ENCODE measurements at regions not wholly inside any gene's neighbourhood (a gene's known extent, or its start where the extent isn't known, plus 50 kb on each side); places are given as distances from the start of the nearest gene placed in this dataset.

- WGBS, 2 donors, result 91 to 92% methylated on average over 4 of the region's 4 CpGs
- Histone ChIP-seq H3K36me3 (ENCODE audit: control insufficient read depth in 4 of 4, insufficient read depth in 4 of 4, low read length in 4 of 4) (no peaks in the 10 kb centered on the region), H3K4me3 (no peak overlapping the region), H3K9me3 (ENCODE audit: control insufficient read depth in 4 of 4, insufficient read depth in 3 of 4, low read length in 3 of 4) (no peaks in the 10 kb centered on the region), H3K4me1 (ENCODE audit: control insufficient read depth in 5 of 5, insufficient read depth in 5 of 5, low read length in 5 of 5) (peaks cover 0 to 11% (median 2%) of the 10 kb centered on the region in 5 donors), H3K9ac (ENCODE audit: insufficient read depth in 1 of 2, low read length in 2 of 2) (no peak overlapping the region), H3K27ac (ENCODE audit: low read depth in 1 of 2, low read length in 1 of 2) (no peak overlapping the region), H3K27me3 (ENCODE audit: control insufficient read depth in 3 of 3, insufficient read depth in 3 of 3, low read length in 2 of 3) (no peaks in the 10 kb centered on the region)
- no peak for ATAC-seq (ENCODE audit: insufficient read depth, low FRiP score)
- no peak for TF ChIP-seq CTCF (IDR thresholded peaks at IDR 0.05; ENCODE audit: control extremely low read depth, extremely low read depth)
- DNase-seq, result peak in 2 of 3 donors; percentile 89 to 90
Measured at GRCh38 chr13:44092078-44092970, 212.6 kb downstream of the LACC1 start.

- H3K4me1 ChIP-seq (ENCODE audit: control insufficient read depth in 5 of 5, insufficient read depth in 5 of 5, low read length in 5 of 5), result peaks cover 0 to 11% (median 2%) of the 10 kb centered on the region in 5 donors
- ATAC-seq (ENCODE audit: insufficient read depth, low FRiP score), result no peak
- no peaks in the 10 kb centered on the region for H3K27me3 ChIP-seq (ENCODE audit: control insufficient read depth in 3 of 3, insufficient read depth in 3 of 3, low read length in 2 of 3)
- no peaks in the 10 kb centered on the region for H3K9me3 ChIP-seq (ENCODE audit: control insufficient read depth in 4 of 4, insufficient read depth in 3 of 4, low read length in 3 of 4)
- no peak for TF ChIP-seq CTCF (IDR thresholded peaks at IDR 0.05; ENCODE audit: control extremely low read depth, extremely low read depth)
- no peak overlapping the region for H3K9ac ChIP-seq (ENCODE audit: insufficient read depth in 1 of 2, low read length in 2 of 2)
- peak in 2 of 3 donors; percentile 96 to 97 for DNase-seq
- 64 to 72% methylated on average over 4 of the region's 4 CpGs for WGBS, 2 donors
- H3K36me3 ChIP-seq (ENCODE audit: control insufficient read depth in 4 of 4, insufficient read depth in 4 of 4, low read length in 4 of 4), result no peaks in the 10 kb centered on the region
- no peak overlapping the region for H3K4me3 ChIP-seq
- H3K27ac ChIP-seq (ENCODE audit: low read depth in 1 of 2, low read length in 1 of 2), result no peak overlapping the region
Measured at GRCh38 chr13:44093607-44094564, 214.2 kb downstream of the LACC1 start.

GRCh38 chr13:44096901-44097300 lies 217.2 kb downstream of the LACC1 start:
- no peak overlapping the region for H3K9ac ChIP-seq (ENCODE audit: insufficient read depth in 1 of 2, low read length in 2 of 2)
- H3K9me3 ChIP-seq (ENCODE audit: control insufficient read depth in 4 of 4, insufficient read depth in 3 of 4, low read length in 3 of 4), result no peaks in the 10 kb centered on the region
- no peaks in the 10 kb centered on the region for H3K36me3 ChIP-seq (ENCODE audit: control insufficient read depth in 4 of 4, insufficient read depth in 4 of 4, low read length in 4 of 4)
- H3K27ac ChIP-seq (ENCODE audit: low read depth in 1 of 2, low read length in 1 of 2), result no peak overlapping the region
- ATAC-seq (ENCODE audit: insufficient read depth, low FRiP score), result no peak
- H3K4me3 ChIP-seq, result no peak overlapping the region
- no peak for TF ChIP-seq CTCF (IDR thresholded peaks at IDR 0.05; ENCODE audit: control extremely low read depth, extremely low read depth)
- no peak for DNase-seq
- H3K4me1 ChIP-seq (ENCODE audit: control insufficient read depth in 5 of 5, insufficient read depth in 5 of 5, low read length in 5 of 5), result peaks cover 0 to 8% (median 2%) of the 10 kb centered on the region in 5 donors
- H3K27me3 ChIP-seq (ENCODE audit: control insufficient read depth in 3 of 3, insufficient read depth in 3 of 3, low read length in 2 of 3), result no peaks in the 10 kb centered on the region
